PC-3 (cell line): ENCODE measurements at regions not wholly inside any gene's neighbourhood (a gene's known extent, or its start where the extent isn't known, plus 50 kb on each side); places are given as distances from the start of the nearest gene placed in this dataset.

Experiments used
- ATAC-seq: fragments of 200-7000 bp; cut with Tn5 transposase; 2 replicates; pipeline ENCODE4 v1.9.1; 2020; ENCODE audit warnings: mild to moderate bottlenecking, moderate library complexity
- BruUV-seq: library from RNA; stranded (reverse); fragments of 400-500 nt; replicated peaks from 2 replicates; lab custom pipeline; 2021; lab: Mats Ljungman, UMichigan
- CTCF ChIA-PET: fragments of 300-600 bp; sonication (Branson Sonifier 250); formaldehyde crosslinking; loops from one replicate; lab custom pipeline; 2022; ENCODE audit warnings: antibody characterized with exemption; lab: Charles Lee
- POLR2A ChIA-PET: fragments of 300-600 bp; sonication (Branson Sonifier 250); formaldehyde crosslinking; loops from one replicate; lab custom pipeline; 2022; ENCODE audit warnings: antibody characterized with exemption; ENCODE audit not compliant: unreplicated experiment; lab: Charles Lee
- DNase-seq: peaks from one replicate; pipeline ENCODE4 v3.0.0-alpha.2; 2015
- H2AFZ ChIP-seq: fragments of 300-600 bp; sonication (generic); 2 replicates; pipeline ENCODE4 v1.6.0; 2016; ENCODE audit warnings: antibody characterized with exemption, low read length
- H3F3A ChIP-seq: fragments of 300-600 bp; sonication (generic); one replicate; pipeline ENCODE4 v1.6.0; 2017; ENCODE audit warnings: antibody characterized with exemption, low read length, control low read depth, mild to moderate bottlenecking; ENCODE audit not compliant: unreplicated experiment
- H3K27ac ChIP-seq: fragments of 300-600 bp; sonication (generic); 2 replicates; pipeline ENCODE4 v1.5.1; 2016; ENCODE audit warnings: mild to moderate bottlenecking, low read length
- H3K27me3 ChIP-seq: fragments of 300-600 bp; sonication (generic); 2 replicates; pipeline ENCODE4 v1.6.1; 2016; ENCODE audit warnings: low read length, mixed read lengths
- H3K36me3 ChIP-seq: fragments of 300-600 bp; sonication (generic); 2 replicates; pipeline ENCODE4 v1.6.1; 2016; ENCODE audit warnings: low read depth, mixed run types, low read length, mixed read lengths
- H3K4me1 ChIP-seq: fragments of 300-600 bp; sonication (generic); 2 replicates; pipeline ENCODE4 v1.5.1; 2016; ENCODE audit warnings: low read length; ENCODE audit not compliant: insufficient read depth
- H3K4me2 ChIP-seq: fragments of 300-600 bp; sonication (generic); 2 replicates; pipeline ENCODE4 v1.6.0; 2016; ENCODE audit warnings: low read length
- H3K4me3 ChIP-seq: fragments of 300-600 bp; sonication (generic); 2 replicates; pipeline ENCODE4 v1.5.1; 2016; ENCODE audit warnings: mild to moderate bottlenecking, low read length, mixed read lengths
- H3K79me2 ChIP-seq: fragments of 300-600 bp; sonication (generic); 2 replicates; pipeline ENCODE4 v1.6.1; 2017; ENCODE audit warnings: low read length, mixed read lengths
- H3K9ac ChIP-seq: fragments of 300-600 bp; sonication (generic); 2 replicates; pipeline ENCODE4 v1.6.0; 2016; ENCODE audit warnings: mild to moderate bottlenecking, low read length
- H3K9me2 ChIP-seq: fragments of 300-600 bp; sonication (generic); replicated peaks from 2 replicates; pipeline ENCODE4 v1.6.1; 2016; ENCODE audit warnings: mixed run types, low read length, mixed read lengths
- H3K9me3 ChIP-seq: fragments of 300-600 bp; sonication (generic); 2 replicates; pipeline ENCODE4 v1.6.1; 2016; ENCODE audit warnings: low read length, mixed read lengths
- H4K20me1 ChIP-seq: fragments of 300-600 bp; sonication (generic); 2 replicates; pipeline ENCODE4 v1.6.1; 2016; ENCODE audit warnings: low read length, mixed read lengths
- CTCF ChIP-seq: fragments of 300-600 bp; sonication (generic); conservative IDR thresholded peaks from 2 replicates; pipeline ENCODE4 v1.5.1; 2017; ENCODE audit warnings: antibody characterized with exemption, low read depth, mild to moderate bottlenecking, low read length
- EZH2 ChIP-seq: fragments of 300-600 bp; sonication (generic); IDR thresholded peaks from one replicate; pipeline ENCODE4 v1.6.1; 2017; ENCODE audit warnings: antibody characterized with exemption, mild to moderate bottlenecking, low read length; ENCODE audit not compliant: unreplicated experiment
- EZH2phosphoT487 ChIP-seq: fragments of 300-600 bp; sonication (generic); IDR thresholded peaks from 2 replicates; pipeline ENCODE4 v1.6.1; 2018; ENCODE audit warnings: mild to moderate bottlenecking, antibody characterized with exemption, low read length, borderline replicate concordance
- intact Hi-C: fragments of 100-400 bp; cut with micrococcal nuclease; formaldehyde crosslinking; loops from 2 replicates; pipeline ENCODE4 v1.9.0; 2023

DNA sequence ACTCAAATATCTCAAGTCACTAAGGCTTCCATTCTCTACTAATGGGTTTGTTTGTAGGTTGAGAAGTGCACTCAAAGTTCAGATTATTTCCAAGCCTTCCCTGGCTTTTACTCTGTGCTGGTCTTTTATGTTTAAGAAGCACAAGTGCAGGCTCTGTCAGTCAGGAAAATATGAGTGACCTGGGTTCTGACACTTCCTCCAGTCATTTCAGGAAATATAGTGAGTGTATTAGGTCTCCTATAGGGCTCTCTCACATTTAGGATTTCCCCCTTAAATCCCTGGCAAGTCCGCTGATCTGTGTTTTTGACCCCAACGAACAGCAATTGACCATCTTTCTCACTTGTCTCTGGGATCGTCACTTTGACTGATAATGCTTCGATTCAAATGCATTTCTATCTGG is 210.2 kb downstream of the ARPP21 start:
- TF ChIP-seq EZH2phosphoT487 (no peak), EZH2 (no peak)
- DNase-seq (no peak), ATAC-seq (no peak)
- Histone ChIP-seq H4K20me1 (no peaks in the 10 kb centered on the region), H3K4me3 (no peak overlapping the region), H3K79me2 (no peaks in the 10 kb centered on the region), H2AFZ (no peak overlapping the region), H3K4me1 (no peaks in the 10 kb centered on the region), H3K4me2 (no peak overlapping the region), H3K9me2 (no peaks in the 10 kb centered on the region), H3K36me3 (no peaks in the 10 kb centered on the region), H3K9ac (no peak overlapping the region), H3K9me3 (no peaks in the 10 kb centered on the region), H3K27ac (no peak overlapping the region), H3K27me3 (no peaks in the 10 kb centered on the region), H3F3A (no peaks in the 10 kb centered on the region)
- ChIA-PET CTCF (no interaction called here), POLR2A (no interaction called here)
- intact Hi-C loops = no loop called here
- no TSS peak for BruUV-seq

DNA sequence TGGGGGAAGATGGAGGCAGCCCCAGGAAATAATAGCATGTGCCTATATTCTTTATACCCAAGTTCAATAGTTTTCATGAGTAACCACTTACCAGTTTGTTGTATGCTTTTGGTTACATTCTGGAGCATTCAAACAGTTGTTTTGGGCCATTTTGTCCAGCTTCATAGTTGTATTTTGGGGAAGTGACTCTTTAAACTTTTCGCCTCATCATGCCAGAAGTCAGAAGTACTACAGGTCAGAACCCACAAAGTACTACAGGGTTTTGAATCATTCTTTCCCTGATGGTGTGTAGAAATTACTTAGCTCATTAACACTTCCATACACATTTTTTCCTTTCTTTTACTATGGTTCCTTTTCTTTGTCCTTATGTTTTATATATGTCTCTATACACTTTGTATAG is 210.6 kb downstream of the ARPP21 start:
- Histone ChIP-seq H3K79me2 (no peaks in the 10 kb centered on the region), H3K4me2 (no peak overlapping the region), H3K9me3 (no peaks in the 10 kb centered on the region), H3K27me3 (no peaks in the 10 kb centered on the region), H3K9ac (no peak overlapping the region), H3K27ac (no peak overlapping the region), H3K4me3 (no peak overlapping the region), H3K9me2 (no peaks in the 10 kb centered on the region), H2AFZ (no peak overlapping the region), H3F3A (no peaks in the 10 kb centered on the region), H4K20me1 (no peaks in the 10 kb centered on the region), H3K36me3 (no peaks in the 10 kb centered on the region), H3K4me1 (no peaks in the 10 kb centered on the region)
- CTCF ChIA-PET = no interaction called here
- intact Hi-C loops = no loop called here
- no TSS peak for BruUV-seq
- DNase-seq (no peak), ATAC-seq (no peak)
- POLR2A ChIA-PET = no interaction called here
- TF ChIP-seq CTCF (no peak), EZH2 (no peak), EZH2phosphoT487 (no peak)

DNA sequence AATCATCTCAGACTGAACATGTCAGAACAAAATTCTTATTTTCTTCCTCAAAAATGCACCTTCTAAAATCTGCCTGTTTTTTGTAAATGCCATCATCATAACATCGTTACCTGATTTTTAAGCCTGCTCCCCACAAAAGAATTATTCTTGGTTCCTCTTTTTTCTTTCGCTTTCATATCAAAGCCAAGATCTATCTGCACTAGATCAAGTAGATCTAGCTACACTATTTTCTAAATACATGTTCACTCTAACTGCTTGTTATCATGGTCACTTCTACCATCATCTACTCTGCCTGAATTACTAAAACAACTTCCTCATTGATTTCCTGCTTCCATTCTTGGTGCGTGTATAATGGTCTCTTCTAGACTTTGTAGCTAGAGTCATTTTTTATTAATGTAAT is 217.7 kb downstream of the ARPP21 start:
- BruUV-seq = no TSS peak
- intact Hi-C loops = no loop called here
- Histone ChIP-seq H3K9ac (no peak overlapping the region), H2AFZ (no peak overlapping the region), H3K4me2 (no peak overlapping the region), H3K36me3 (no peaks in the 10 kb centered on the region), H3K4me3 (no peak overlapping the region), H3K27ac (no peak overlapping the region), H3K27me3 (peaks cover 3% of the 10 kb centered on the region; the same call in 1 of the 2 replicates), H3K79me2 (no peaks in the 10 kb centered on the region), H3K4me1 (no peaks in the 10 kb centered on the region), H3K9me2 (no peaks in the 10 kb centered on the region), H4K20me1 (no peaks in the 10 kb centered on the region), H3K9me3 (no peaks in the 10 kb centered on the region), H3F3A (no peaks in the 10 kb centered on the region)
- ATAC-seq (no peak), DNase-seq (no peak)
- TF ChIP-seq EZH2phosphoT487 (no peak), CTCF (no peak)
- ChIA-PET POLR2A (no interaction called here), CTCF (no interaction called here)
